B cell (primary cell): ENCODE measurements at regions not wholly inside any gene's neighbourhood (a gene's known extent, or its start where the extent isn't known, plus 50 kb on each side); places are given as distances from the start of the nearest gene placed in this dataset.

ENCODE experiments used
- ATAC-seq: fragments of 200-7000 bp; cut with Tn5 transposase; one replicate; pipeline ENCODE4 v1.10.0; 2021; ENCODE audit warnings: low read depth, mild to moderate bottlenecking, moderate number of reproducible peaks, moderate library complexity
- CTCF ChIA-PET: fragments of 350-600 bp; sonication (Branson Sonifier 250); formaldehyde crosslinking; loops from one replicate; lab custom pipeline; 2021; ENCODE audit warnings: antibody characterized with exemption, inconsistent platforms; lab: Charles Lee
- POLR2A ChIA-PET: fragments of 350-600 bp; sonication (Branson Sonifier 250); formaldehyde crosslinking; loops from one replicate; lab custom pipeline; 2021; ENCODE audit warnings: antibody characterized with exemption; lab: Charles Lee
- DNase-seq: peaks from one replicate; pipeline ENCODE4 v3.0.0; 2013
- H2AFZ ChIP-seq: 2 replicates; pipeline ENCODE4 v1.6.1; 2012; ENCODE audit warnings: mild to moderate bottlenecking, low read depth, low read length; ENCODE audit not compliant: insufficient read depth, poor library complexity, severe bottlenecking
- H3K27ac ChIP-seq, 2 donors: 1 replicate in 1 of 2; 2 replicates in 1 of 2; pipeline ENCODE4 v1.5.1; 2012 to 2013; ENCODE audit warnings: low read length in 2 of 2, mild to moderate bottlenecking in 2 of 2, moderate library complexity in 1 of 2
- H3K27me3 ChIP-seq, 4 experiments: fragments of 200-600 bp in 1 of 4; sonication (generic) in 1 of 4; replicated peaks in 1 of 4; 1 replicate in 2 of 4; 2 replicates in 2 of 4; pipeline versions ENCODE4 v1.6.1 to v1.7.0; 2013 to 2016; ENCODE audit warnings: low read length in 3 of 4, mild to moderate bottlenecking in 2 of 4, mixed read lengths in 1 of 4, moderate library complexity in 1 of 4; ENCODE audit not compliant: insufficient read depth in 4 of 4, control insufficient read depth in 3 of 4; ENCODE audit errors: control extremely low read depth in 1 of 4
- H3K36me3 ChIP-seq, 2 experiments: replicated peaks in 1 of 2; 1 replicate in 1 of 2; 2 replicates in 1 of 2; pipeline versions ENCODE4 v1.6.1 to v1.7.1; 2013; ENCODE audit warnings: low read length in 1 of 2; ENCODE audit not compliant: insufficient read depth in 2 of 2, control insufficient read depth in 1 of 2; ENCODE audit errors: control extremely low read depth in 1 of 2, extremely low read depth in 1 of 2
- H3K4me1 ChIP-seq, 2 donors: fragments of 200-600 bp in 1 of 2; sonication (generic) in 1 of 2; 1 replicate in 1 of 2; 2 replicates in 1 of 2; pipeline versions ENCODE4 v1.5.1 to v1.6.1; 2013 to 2017; ENCODE audit warnings: low read length in 2 of 2; ENCODE audit not compliant: control insufficient read depth in 2 of 2, insufficient read depth in 2 of 2
- H3K4me2 ChIP-seq: replicated peaks from 2 replicates; pipeline ENCODE3; 2012; ENCODE audit warnings: mild to moderate bottlenecking, low read depth, low read length; ENCODE audit not compliant: poor library complexity, severe bottlenecking
- H3K4me3 ChIP-seq, 5 experiments: fragments of 200-600 bp in 1 of 5; sonication (generic) in 1 of 5; 1 replicate in 3 of 5; 2 replicates in 2 of 5; pipeline versions ENCODE4 v1.5.1 to v1.7.0; 2011 to 2016; ENCODE audit warnings: low read length in 4 of 5, mild to moderate bottlenecking in 4 of 5, low read depth in 2 of 5, control low read depth in 1 of 5, moderate library complexity in 1 of 5; ENCODE audit not compliant: insufficient read depth in 1 of 5; ENCODE audit errors: control extremely low read depth in 1 of 5, extremely low read depth in 1 of 5
- H3K79me2 ChIP-seq: fragments of 200-600 bp; sonication (generic); one replicate; pipeline ENCODE4 v1.6.0; 2016; ENCODE audit warnings: low read length; ENCODE audit not compliant: control insufficient read depth, insufficient read depth
- H3K9ac ChIP-seq: fragments of 200-600 bp; sonication (generic); 2 replicates; pipeline ENCODE4 v1.6.1; 2017; ENCODE audit warnings: mild to moderate bottlenecking, low read length, moderate library complexity
- H3K9me3 ChIP-seq, 3 donors: one replicate each; pipeline versions ENCODE4 v1.6.1 to v1.7.1; 2013; ENCODE audit warnings: low read length in 2 of 3; ENCODE audit not compliant: control insufficient read depth in 2 of 3, insufficient read depth in 1 of 3; ENCODE audit errors: control extremely low read depth in 1 of 3
- H4K20me1 ChIP-seq: 2 replicates; pipeline ENCODE4 v1.6.0; 2012; ENCODE audit warnings: mild to moderate bottlenecking, low read length; ENCODE audit not compliant: insufficient read depth, control insufficient read depth, poor library complexity, severe bottlenecking
- H3K27ac Mint-ChIP-seq: one replicate; pipeline ENCODE4 v1.8.0; 2021; ENCODE audit warnings: mixed read lengths
- H3K27me3 Mint-ChIP-seq: one replicate; pipeline ENCODE4 v1.8.0; 2021; ENCODE audit warnings: mixed read lengths
- H3K4me1 Mint-ChIP-seq: one replicate; pipeline ENCODE4 v1.8.0; 2021; ENCODE audit warnings: mixed read lengths
- H3K4me3 Mint-ChIP-seq: one replicate; pipeline ENCODE4 v1.8.0; 2021; ENCODE audit warnings: mixed read lengths
- H3K9me3 Mint-ChIP-seq: one replicate; pipeline ENCODE4 v1.8.0; 2022; ENCODE audit warnings: mixed read lengths; ENCODE audit not compliant: insufficient read depth
- EZH2 ChIP-seq: IDR thresholded peaks from 2 replicates; pipeline ENCODE4 v1.6.1; 2012; ENCODE audit warnings: borderline replicate concordance, low read depth, mild to moderate bottlenecking, moderate library complexity, low read length; ENCODE audit not compliant: insufficient read depth, poor library complexity, severe bottlenecking
- WGBS: methylation state at CpG from one replicate; pipeline ENCODE4 v1.1.5; 2013; ENCODE audit warnings: missing lambda C conversion rate; ENCODE audit not compliant: insufficient coverage; 5-methylcytosine and 5-hydroxymethylcytosine counted together
- intact Hi-C: fragments of 100-400 bp; cut with micrococcal nuclease; formaldehyde crosslinking; loops from one replicate; pipeline ENCODE4 v1.10.0; 2022
- TF ChIP-seq, protein P1 (sequence below): fragments of 200-600 bp; IDR thresholded peaks from one replicate; pipeline ENCODE4 v1.8.0; 2022; ENCODE audit warnings: antibody characterized with exemption, mild to moderate bottlenecking

DNA sequence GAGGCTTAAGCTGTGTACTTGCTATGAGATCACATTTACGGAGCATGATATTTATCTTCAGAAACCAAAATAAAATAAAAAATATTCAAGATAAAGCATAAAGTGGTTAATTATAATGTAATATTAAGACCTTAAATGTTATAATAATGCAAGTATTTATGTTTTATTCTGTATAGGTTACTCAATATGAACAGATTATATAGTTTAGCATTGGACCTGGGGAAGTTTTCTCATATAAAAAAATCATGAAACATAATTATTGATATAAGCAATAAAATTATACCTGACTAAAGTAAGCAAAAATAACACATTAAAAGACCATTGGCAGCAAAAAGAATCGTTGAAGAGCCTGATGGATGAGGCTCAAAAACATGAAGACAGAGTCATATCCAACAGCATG lies 516.2 kb downstream of the SLC16A7 start:
- H3K4me3 ChIP-seq, result no peak overlapping the region
- Mint-ChIP-seq H3K4me1 (no peaks in the 10 kb centered on the region), H3K27me3 (no peaks in the 10 kb centered on the region), H3K9me3 (no peaks in the 10 kb centered on the region), H3K4me3 (no peak overlapping the region), H3K27ac (no peak overlapping the region)
- CTCF ChIA-PET, result no interaction called here
- no peaks in the 10 kb centered on the region for H4K20me1 ChIP-seq
- POLR2A ChIA-PET, result no interaction called here
- TF ChIP-seq EZH2, result no peak
- TF ChIP-seq, protein P1, sequence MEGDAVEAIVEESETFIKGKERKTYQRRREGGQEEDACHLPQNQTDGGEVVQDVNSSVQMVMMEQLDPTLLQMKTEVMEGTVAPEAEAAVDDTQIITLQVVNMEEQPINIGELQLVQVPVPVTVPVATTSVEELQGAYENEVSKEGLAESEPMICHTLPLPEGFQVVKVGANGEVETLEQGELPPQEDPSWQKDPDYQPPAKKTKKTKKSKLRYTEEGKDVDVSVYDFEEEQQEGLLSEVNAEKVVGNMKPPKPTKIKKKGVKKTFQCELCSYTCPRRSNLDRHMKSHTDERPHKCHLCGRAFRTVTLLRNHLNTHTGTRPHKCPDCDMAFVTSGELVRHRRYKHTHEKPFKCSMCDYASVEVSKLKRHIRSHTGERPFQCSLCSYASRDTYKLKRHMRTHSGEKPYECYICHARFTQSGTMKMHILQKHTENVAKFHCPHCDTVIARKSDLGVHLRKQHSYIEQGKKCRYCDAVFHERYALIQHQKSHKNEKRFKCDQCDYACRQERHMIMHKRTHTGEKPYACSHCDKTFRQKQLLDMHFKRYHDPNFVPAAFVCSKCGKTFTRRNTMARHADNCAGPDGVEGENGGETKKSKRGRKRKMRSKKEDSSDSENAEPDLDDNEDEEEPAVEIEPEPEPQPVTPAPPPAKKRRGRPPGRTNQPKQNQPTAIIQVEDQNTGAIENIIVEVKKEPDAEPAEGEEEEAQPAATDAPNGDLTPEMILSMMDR, result no peak
- no peak overlapping the region for H2AFZ ChIP-seq
- H3K27ac ChIP-seq, result no peak overlapping the region
- ATAC-seq (no peak), DNase-seq (no peak)
- H3K4me1 ChIP-seq, result no peaks in the 10 kb centered on the region
- intact Hi-C loops, result no loop called here
- 33% methylated on average over 1 of the region's 2 CpGs for WGBS
- no peak overlapping the region for H3K9ac ChIP-seq
- H3K27me3 ChIP-seq, result no peaks in the 10 kb centered on the region
- H3K79me2 ChIP-seq, result no peaks in the 10 kb centered on the region
- no peak overlapping the region for H3K4me2 ChIP-seq
- H3K36me3 ChIP-seq, result no peaks in the 10 kb centered on the region
- H3K9me3 ChIP-seq, result no peaks in the 10 kb centered on the region

DNA sequence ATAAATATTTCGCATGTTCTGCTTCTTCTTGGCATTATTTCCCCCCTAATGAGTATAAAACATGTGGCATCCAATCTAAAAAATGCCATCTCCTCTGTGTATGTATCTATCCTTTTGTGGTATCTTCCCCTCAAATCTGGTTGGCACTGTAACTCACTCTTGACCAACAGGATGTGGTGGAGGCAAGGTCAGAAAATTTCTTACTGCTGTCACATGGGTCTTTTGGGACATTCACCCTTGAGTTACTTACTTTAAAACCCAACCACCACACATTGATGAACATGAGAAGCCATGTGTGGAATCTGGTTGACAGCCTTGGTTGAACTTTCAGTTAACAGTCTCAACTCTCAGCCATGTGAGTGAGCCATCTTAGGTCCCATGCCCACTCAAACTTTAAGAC lies 516.9 kb downstream of the SLC16A7 start:
- intact Hi-C loops, result no loop called here
- H3K27ac ChIP-seq, result no peak overlapping the region
- H3K27me3 ChIP-seq, result no peaks in the 10 kb centered on the region
- ATAC-seq, result no peak
- no peak for DNase-seq
- H3K36me3 ChIP-seq, result no peaks in the 10 kb centered on the region
- H3K4me1 ChIP-seq, result no peaks in the 10 kb centered on the region
- H3K9me3 ChIP-seq, result no peaks in the 10 kb centered on the region
- no peaks in the 10 kb centered on the region for H3K27me3 Mint-ChIP-seq
- no CpG with 5 or more reads among the region's 1 CpG for WGBS
- no peaks in the 10 kb centered on the region for H3K79me2 ChIP-seq
- no peak overlapping the region for H2AFZ ChIP-seq
- no peak overlapping the region for H3K27ac Mint-ChIP-seq
- no peaks in the 10 kb centered on the region for H3K4me1 Mint-ChIP-seq
- TF ChIP-seq, protein P1, result no peak
- TF ChIP-seq EZH2, result no peak
- peaks cover 2% of the 10 kb centered on the region for H3K9me3 Mint-ChIP-seq
- H3K9ac ChIP-seq, result no peak overlapping the region
- no peaks in the 10 kb centered on the region for H4K20me1 ChIP-seq
- ChIA-PET POLR2A (no interaction called here), CTCF (no interaction called here)
- H3K4me2 ChIP-seq, result no peak overlapping the region
- H3K4me3 ChIP-seq, result no peak overlapping the region
- no peak overlapping the region for H3K4me3 Mint-ChIP-seq
